22Rv1 (cell line): ENCODE measurements at regions not wholly inside any gene's neighbourhood (a gene's known extent, or its start where the extent isn't known, plus 50 kb on each side); places are given as distances from the start of the nearest gene placed in this dataset.

Source experiments
- ZFX ChIP-seq: fragments of 450-650 bp; IDR thresholded peaks from 2 replicates; pipeline ENCODE4 v1.6.1; 2017; ENCODE audit warnings: antibody characterized with exemption, borderline replicate concordance
- TF ChIP-seq, protein P1 (sequence below): fragments of 450-650 bp; IDR thresholded peaks from 2 replicates; pipeline ENCODE4 v1.5.1; 2017; ENCODE audit warnings: mild to moderate bottlenecking

DNA sequence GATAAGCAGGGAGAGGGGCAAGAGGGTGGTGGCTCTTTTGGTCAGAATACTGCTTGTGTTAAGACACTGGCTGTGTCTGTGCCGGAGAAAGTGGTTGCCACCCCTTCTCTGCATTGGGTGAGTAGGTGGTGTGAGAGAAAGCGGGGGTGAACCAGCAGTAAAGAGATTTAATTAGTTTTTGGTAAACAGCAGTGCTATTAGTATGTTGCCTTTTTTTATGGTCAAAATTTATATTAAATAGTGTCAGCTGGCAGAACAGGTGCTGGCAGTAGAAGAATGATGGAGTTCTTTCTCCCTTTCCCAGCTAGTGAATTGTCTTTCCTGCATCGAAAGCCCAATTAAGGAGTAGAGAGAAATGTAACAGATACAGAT, 181.6 kb downstream of the LARP7 start:
- TF ChIP-seq, protein P1, sequence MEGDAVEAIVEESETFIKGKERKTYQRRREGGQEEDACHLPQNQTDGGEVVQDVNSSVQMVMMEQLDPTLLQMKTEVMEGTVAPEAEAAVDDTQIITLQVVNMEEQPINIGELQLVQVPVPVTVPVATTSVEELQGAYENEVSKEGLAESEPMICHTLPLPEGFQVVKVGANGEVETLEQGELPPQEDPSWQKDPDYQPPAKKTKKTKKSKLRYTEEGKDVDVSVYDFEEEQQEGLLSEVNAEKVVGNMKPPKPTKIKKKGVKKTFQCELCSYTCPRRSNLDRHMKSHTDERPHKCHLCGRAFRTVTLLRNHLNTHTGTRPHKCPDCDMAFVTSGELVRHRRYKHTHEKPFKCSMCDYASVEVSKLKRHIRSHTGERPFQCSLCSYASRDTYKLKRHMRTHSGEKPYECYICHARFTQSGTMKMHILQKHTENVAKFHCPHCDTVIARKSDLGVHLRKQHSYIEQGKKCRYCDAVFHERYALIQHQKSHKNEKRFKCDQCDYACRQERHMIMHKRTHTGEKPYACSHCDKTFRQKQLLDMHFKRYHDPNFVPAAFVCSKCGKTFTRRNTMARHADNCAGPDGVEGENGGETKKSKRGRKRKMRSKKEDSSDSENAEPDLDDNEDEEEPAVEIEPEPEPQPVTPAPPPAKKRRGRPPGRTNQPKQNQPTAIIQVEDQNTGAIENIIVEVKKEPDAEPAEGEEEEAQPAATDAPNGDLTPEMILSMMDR: no peak
- TF ChIP-seq ZFX: no peak
